ENCODE measurements at regions not wholly inside any gene's neighbourhood (a gene's known extent, or its start where the extent isn't known, plus 50 kb on each side); places are given as distances from the start of the nearest gene placed in this dataset.
A peak's percentile ranks its signal among the peaks of the same experiment; 100 is the strongest.

DNA sequence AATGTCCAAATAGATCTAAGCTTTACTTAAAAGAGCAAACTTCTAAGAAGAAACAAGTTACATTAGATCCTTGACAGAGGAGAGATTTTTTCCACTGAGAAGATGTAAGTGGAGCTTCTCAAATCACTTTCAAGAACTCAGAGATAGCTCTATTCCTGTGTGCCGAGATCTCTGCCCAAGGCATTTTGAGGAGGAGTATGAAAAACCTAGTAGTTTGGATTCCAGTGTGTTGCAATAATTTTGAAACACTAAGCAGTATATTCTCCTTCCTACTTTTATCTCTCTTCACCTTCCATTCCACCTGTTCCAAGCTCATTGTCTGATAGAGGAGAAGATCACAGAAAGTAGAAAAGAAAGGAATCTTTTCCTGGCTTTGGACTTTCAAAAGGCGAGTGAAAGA lies 192.0 kb upstream of the TANK start:
- DNase-seq (ENCODE audit: extremely low read depth, low read depth): no peak
- TF ChIP-seq, protein P1, sequence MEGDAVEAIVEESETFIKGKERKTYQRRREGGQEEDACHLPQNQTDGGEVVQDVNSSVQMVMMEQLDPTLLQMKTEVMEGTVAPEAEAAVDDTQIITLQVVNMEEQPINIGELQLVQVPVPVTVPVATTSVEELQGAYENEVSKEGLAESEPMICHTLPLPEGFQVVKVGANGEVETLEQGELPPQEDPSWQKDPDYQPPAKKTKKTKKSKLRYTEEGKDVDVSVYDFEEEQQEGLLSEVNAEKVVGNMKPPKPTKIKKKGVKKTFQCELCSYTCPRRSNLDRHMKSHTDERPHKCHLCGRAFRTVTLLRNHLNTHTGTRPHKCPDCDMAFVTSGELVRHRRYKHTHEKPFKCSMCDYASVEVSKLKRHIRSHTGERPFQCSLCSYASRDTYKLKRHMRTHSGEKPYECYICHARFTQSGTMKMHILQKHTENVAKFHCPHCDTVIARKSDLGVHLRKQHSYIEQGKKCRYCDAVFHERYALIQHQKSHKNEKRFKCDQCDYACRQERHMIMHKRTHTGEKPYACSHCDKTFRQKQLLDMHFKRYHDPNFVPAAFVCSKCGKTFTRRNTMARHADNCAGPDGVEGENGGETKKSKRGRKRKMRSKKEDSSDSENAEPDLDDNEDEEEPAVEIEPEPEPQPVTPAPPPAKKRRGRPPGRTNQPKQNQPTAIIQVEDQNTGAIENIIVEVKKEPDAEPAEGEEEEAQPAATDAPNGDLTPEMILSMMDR (IDR thresholded peaks at IDR 0.05; ENCODE audit: low read depth, low read length): no peak

DNA sequence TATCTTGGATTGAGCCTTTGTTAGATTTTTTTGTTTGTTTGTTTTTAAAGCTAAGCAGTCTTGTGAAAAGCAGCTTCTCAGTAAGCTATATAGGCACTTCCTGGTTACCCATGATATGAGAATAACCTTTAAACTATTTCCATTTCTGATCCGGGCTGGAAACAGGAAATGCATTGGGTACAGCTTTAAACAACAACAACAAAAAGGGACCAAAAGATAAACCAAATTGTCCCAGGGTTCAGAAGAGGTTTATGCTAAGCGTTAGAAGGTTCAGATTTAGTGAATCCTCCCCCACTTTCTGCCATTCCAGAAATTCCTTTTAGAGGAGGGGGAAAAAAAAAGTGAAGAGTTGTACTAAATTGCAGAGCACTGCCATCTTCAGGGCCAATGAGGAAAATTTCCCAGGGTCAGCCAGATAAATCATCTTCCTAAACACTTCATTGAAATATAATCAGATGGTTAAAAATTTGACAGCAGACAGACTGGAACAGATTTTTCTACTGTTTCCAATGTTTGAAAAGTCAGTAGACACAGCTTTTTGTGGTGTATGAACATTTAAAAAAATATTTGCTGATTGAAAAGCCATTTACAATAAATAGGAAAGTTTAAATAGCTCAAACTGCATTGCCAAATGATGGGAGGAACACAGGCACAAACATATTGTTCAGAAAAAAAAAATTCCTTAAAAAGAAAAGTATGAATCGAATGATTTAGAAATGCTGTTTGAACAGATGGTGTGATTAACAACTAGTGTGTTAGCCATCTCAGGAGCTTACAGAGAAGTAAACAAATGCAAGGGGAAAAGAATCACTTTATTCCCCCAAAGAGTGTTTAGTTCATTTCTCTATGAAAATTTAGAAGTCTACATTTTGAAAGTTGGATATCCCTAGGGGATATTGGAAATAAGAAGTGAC lies 189.9 kb upstream of the TANK start:
- TF ChIP-seq, protein P1 (IDR thresholded peaks at IDR 0.05; ENCODE audit: low read depth, low read length): peak; percentile 72
- peak; percentile 77 for DNase-seq (ENCODE audit: extremely low read depth, low read depth)

DNA sequence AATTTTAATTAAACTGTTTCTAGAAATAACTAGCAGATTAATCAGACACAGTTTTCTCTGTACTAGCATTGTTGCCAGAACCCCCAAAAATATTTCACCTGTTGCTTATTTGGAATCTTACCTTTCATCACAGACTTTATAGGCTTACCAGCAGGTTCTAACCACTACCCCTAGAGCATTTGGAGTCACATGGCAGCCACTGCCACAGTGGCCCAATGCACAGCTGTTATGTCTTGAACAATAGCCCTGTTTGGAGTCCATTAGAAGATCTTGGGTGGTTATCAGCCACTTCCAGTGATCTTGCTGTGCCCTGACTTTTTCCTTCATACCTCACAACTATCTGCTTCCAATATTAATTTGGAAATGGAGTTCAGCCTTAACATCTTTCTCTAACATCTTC lies 186.2 kb upstream of the TANK start:
- TF ChIP-seq, protein P1 (IDR thresholded peaks at IDR 0.05; ENCODE audit: low read depth, low read length): no peak
- DNase-seq (ENCODE audit: extremely low read depth, low read depth): no peak

DNA sequence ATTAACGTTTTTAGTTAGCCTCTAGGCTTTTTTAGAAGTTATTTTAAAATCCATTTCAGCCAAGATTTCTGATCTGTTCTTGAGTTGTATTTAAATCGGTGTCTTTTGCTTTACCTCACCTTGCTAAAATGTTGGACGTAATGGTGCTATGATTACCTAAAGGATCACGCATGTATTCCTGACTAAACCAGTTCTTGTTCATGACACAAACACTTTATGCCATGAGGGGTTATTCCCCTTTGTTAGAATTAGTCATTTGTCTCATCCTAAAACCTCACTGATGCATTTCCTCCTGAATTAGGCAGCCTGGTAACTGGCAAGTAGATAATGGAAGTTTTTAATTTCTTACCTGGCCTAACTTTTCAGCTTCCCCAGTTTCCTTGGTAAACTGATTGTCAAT lies 185.4 kb upstream of the TANK start:
- TF ChIP-seq, protein P1 (IDR thresholded peaks at IDR 0.05; ENCODE audit: low read depth, low read length): no peak
- no peak for DNase-seq (ENCODE audit: extremely low read depth, low read depth)

DNA sequence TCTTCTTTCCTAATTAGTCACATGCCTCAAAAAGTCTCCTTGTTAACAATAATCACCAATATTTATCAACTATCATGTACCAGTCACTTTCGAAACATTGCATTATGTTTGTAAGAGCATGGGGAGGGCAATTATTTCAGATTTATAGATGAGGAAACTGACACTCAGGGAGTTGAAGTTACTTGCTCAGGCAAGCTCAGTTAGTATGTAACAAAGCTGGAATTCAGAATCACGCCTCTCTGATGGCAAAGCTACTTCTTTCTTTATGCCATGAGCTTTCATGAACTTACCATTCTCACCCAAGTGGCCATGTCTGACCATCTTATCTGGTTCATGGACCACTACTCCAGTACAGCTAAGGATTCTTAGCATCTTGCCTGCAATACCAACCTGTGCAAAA lies 183.4 kb upstream of the TANK start:
- DNase-seq (ENCODE audit: extremely low read depth, low read depth): no peak
- TF ChIP-seq, protein P1 (IDR thresholded peaks at IDR 0.05; ENCODE audit: low read depth, low read length): no peak

DNA sequence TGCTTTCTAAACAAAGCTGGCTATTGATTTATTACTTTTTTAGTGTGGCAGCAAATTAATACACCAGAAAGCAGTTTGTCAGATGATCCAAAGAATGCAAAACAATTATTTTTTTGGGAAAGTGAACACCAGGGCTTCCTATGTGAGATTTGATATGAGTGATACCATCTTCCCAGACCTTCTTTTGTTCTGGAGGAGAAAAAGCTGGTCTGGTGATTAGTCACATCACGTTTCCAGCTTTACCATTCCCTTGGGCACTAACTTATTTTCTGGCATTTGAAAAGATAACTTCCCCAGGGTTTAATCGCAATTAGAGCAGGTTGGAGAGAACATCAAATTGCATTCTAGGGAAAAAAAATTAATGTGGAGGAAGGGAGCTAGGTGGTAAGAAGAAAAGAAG lies 182.9 kb upstream of the TANK start:
- no peak for DNase-seq (ENCODE audit: extremely low read depth, low read depth)
- TF ChIP-seq, protein P1 (IDR thresholded peaks at IDR 0.05; ENCODE audit: low read depth, low read length): no peak

DNA sequence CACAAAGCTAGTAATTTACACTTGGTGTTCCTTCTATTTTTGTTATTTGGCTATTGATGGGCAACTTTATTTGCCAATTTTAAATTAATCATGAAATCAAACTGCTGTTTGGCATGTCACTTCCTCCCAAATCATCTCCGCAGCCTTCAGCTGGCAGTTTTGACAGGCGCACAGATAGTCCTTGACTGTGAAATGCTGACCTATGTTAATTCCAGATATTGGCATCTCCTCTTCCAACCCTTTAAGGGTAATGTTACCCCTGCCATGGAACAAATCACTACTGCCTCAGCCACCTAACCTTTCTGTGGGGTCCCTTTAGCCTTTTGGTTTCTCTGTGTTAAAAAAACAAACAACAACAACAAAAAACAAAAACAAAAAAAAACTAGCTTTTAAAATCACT lies 182.4 kb upstream of the TANK start:
- no peak for DNase-seq (ENCODE audit: extremely low read depth, low read depth)
- TF ChIP-seq, protein P1 (IDR thresholded peaks at IDR 0.05; ENCODE audit: low read depth, low read length): no peak
